PC-3 (cell line): ENCODE measurements at regions not wholly inside any gene's neighbourhood (a gene's known extent, or its start where the extent isn't known, plus 50 kb on each side); places are given as distances from the start of the nearest gene placed in this dataset.
A peak's percentile ranks its signal among the peaks of the same experiment; 100 is the strongest.

Experiments
- ATAC-seq: fragments of 200-7000 bp; cut with Tn5 transposase; 2 replicates; pipeline ENCODE4 v1.9.1; 2020; ENCODE audit warnings: mild to moderate bottlenecking, moderate library complexity
- BruUV-seq: library from RNA; stranded (reverse); fragments of 400-500 nt; replicated peaks from 2 replicates; lab custom pipeline; 2021; lab: Mats Ljungman, UMichigan
- CTCF ChIA-PET: fragments of 300-600 bp; sonication (Branson Sonifier 250); formaldehyde crosslinking; loops from one replicate; lab custom pipeline; 2022; ENCODE audit warnings: antibody characterized with exemption; lab: Charles Lee
- POLR2A ChIA-PET: fragments of 300-600 bp; sonication (Branson Sonifier 250); formaldehyde crosslinking; loops from one replicate; lab custom pipeline; 2022; ENCODE audit warnings: antibody characterized with exemption; ENCODE audit not compliant: unreplicated experiment; lab: Charles Lee
- DNase-seq: peaks from one replicate; pipeline ENCODE4 v3.0.0-alpha.2; 2015
- H2AFZ ChIP-seq: fragments of 300-600 bp; sonication (generic); 2 replicates; pipeline ENCODE4 v1.6.0; 2016; ENCODE audit warnings: antibody characterized with exemption, low read length
- H3F3A ChIP-seq: fragments of 300-600 bp; sonication (generic); one replicate; pipeline ENCODE4 v1.6.0; 2017; ENCODE audit warnings: antibody characterized with exemption, low read length, control low read depth, mild to moderate bottlenecking; ENCODE audit not compliant: unreplicated experiment
- H3K27ac ChIP-seq: fragments of 300-600 bp; sonication (generic); 2 replicates; pipeline ENCODE4 v1.5.1; 2016; ENCODE audit warnings: mild to moderate bottlenecking, low read length
- H3K27me3 ChIP-seq: fragments of 300-600 bp; sonication (generic); 2 replicates; pipeline ENCODE4 v1.6.1; 2016; ENCODE audit warnings: low read length, mixed read lengths
- H3K36me3 ChIP-seq: fragments of 300-600 bp; sonication (generic); 2 replicates; pipeline ENCODE4 v1.6.1; 2016; ENCODE audit warnings: low read depth, mixed run types, low read length, mixed read lengths
- H3K4me1 ChIP-seq: fragments of 300-600 bp; sonication (generic); 2 replicates; pipeline ENCODE4 v1.5.1; 2016; ENCODE audit warnings: low read length; ENCODE audit not compliant: insufficient read depth
- H3K4me2 ChIP-seq: fragments of 300-600 bp; sonication (generic); 2 replicates; pipeline ENCODE4 v1.6.0; 2016; ENCODE audit warnings: low read length
- H3K4me3 ChIP-seq: fragments of 300-600 bp; sonication (generic); 2 replicates; pipeline ENCODE4 v1.5.1; 2016; ENCODE audit warnings: mild to moderate bottlenecking, low read length, mixed read lengths
- H3K79me2 ChIP-seq: fragments of 300-600 bp; sonication (generic); 2 replicates; pipeline ENCODE4 v1.6.1; 2017; ENCODE audit warnings: low read length, mixed read lengths
- H3K9ac ChIP-seq: fragments of 300-600 bp; sonication (generic); 2 replicates; pipeline ENCODE4 v1.6.0; 2016; ENCODE audit warnings: mild to moderate bottlenecking, low read length
- H3K9me2 ChIP-seq: fragments of 300-600 bp; sonication (generic); replicated peaks from 2 replicates; pipeline ENCODE4 v1.6.1; 2016; ENCODE audit warnings: mixed run types, low read length, mixed read lengths
- H3K9me3 ChIP-seq: fragments of 300-600 bp; sonication (generic); 2 replicates; pipeline ENCODE4 v1.6.1; 2016; ENCODE audit warnings: low read length, mixed read lengths
- H4K20me1 ChIP-seq: fragments of 300-600 bp; sonication (generic); 2 replicates; pipeline ENCODE4 v1.6.1; 2016; ENCODE audit warnings: low read length, mixed read lengths
- CTCF ChIP-seq: fragments of 300-600 bp; sonication (generic); conservative IDR thresholded peaks from 2 replicates; pipeline ENCODE4 v1.5.1; 2017; ENCODE audit warnings: antibody characterized with exemption, low read depth, mild to moderate bottlenecking, low read length
- EZH2 ChIP-seq: fragments of 300-600 bp; sonication (generic); IDR thresholded peaks from one replicate; pipeline ENCODE4 v1.6.1; 2017; ENCODE audit warnings: antibody characterized with exemption, mild to moderate bottlenecking, low read length; ENCODE audit not compliant: unreplicated experiment
- EZH2phosphoT487 ChIP-seq: fragments of 300-600 bp; sonication (generic); IDR thresholded peaks from 2 replicates; pipeline ENCODE4 v1.6.1; 2018; ENCODE audit warnings: mild to moderate bottlenecking, antibody characterized with exemption, low read length, borderline replicate concordance
- intact Hi-C: fragments of 100-400 bp; cut with micrococcal nuclease; formaldehyde crosslinking; loops from 2 replicates; pipeline ENCODE4 v1.9.0; 2023

- intact Hi-C loops = no loop called here
- Histone ChIP-seq H3K4me2 (no peak overlapping the region), H3K4me3 (no peak overlapping the region), H3K27me3 (no peaks in the 10 kb centered on the region), H3K27ac (no peak overlapping the region), H3K9me2 (no peaks in the 10 kb centered on the region), H3F3A (no peaks in the 10 kb centered on the region), H3K4me1 (peaks cover 7% of the 10 kb centered on the region; the same call in 1 of the 2 replicates), H3K36me3 (no peaks in the 10 kb centered on the region), H3K9ac (no peak overlapping the region), H4K20me1 (no peaks in the 10 kb centered on the region), H2AFZ (0 out of 2 replicates have a peak overlapping the region, but pooled peaks have one; percentile 2), H3K79me2 (no peaks in the 10 kb centered on the region), H3K9me3 (no peaks in the 10 kb centered on the region)
- no peak for ATAC-seq
- DNase-seq = no peak
- no TSS peak for BruUV-seq
- ChIA-PET POLR2A (no interaction called here), CTCF (no interaction called here)
- TF ChIP-seq EZH2phosphoT487 (no peak), EZH2 (no peak), CTCF (no peak)
These were observed 199.6 kb downstream of the SPRY2 start for GRCh38 chr13:80141123-80141849.

- Histone ChIP-seq H4K20me1 (no peaks in the 10 kb centered on the region), H2AFZ (0 out of 2 replicates have a peak overlapping the region, but pooled peaks have one; percentile 2), H3K9me3 (no peaks in the 10 kb centered on the region), H3K4me2 (no peak overlapping the region), H3K4me1 (peaks cover 7% of the 10 kb centered on the region; the same call in 1 of the 2 replicates), H3K27ac (no peak overlapping the region), H3K79me2 (no peaks in the 10 kb centered on the region), H3F3A (no peaks in the 10 kb centered on the region), H3K36me3 (no peaks in the 10 kb centered on the region), H3K4me3 (no peak overlapping the region), H3K9ac (no peak overlapping the region), H3K27me3 (no peaks in the 10 kb centered on the region), H3K9me2 (no peaks in the 10 kb centered on the region)
- POLR2A ChIA-PET = no interaction called here
- intact Hi-C loops = no loop called here
- DNase-seq (no peak), ATAC-seq (no peak)
- TF ChIP-seq EZH2 = no peak
- CTCF ChIA-PET = no interaction called here
- BruUV-seq = no TSS peak
These were observed 200.2 kb downstream of the SPRY2 start for GRCh38 chr13:80140685-80141084.

- no peak overlapping the region for H3K4me3 ChIP-seq
- no peak overlapping the region for H3K27ac ChIP-seq
- no peaks in the 10 kb centered on the region for H3F3A ChIP-seq
- H3K9me3 ChIP-seq = no peaks in the 10 kb centered on the region
- BruUV-seq = no TSS peak
- no peak for ATAC-seq
- H3K4me2 ChIP-seq = no peak overlapping the region
- intact Hi-C loops = loop anchor here (10.0 kb wide), 1 partner anchor 96 kb away; no protein-coding TSS in a partner anchor
- H3K27me3 ChIP-seq = no peaks in the 10 kb centered on the region
- ChIA-PET POLR2A (no interaction called here), CTCF (no interaction called here)
- H3K36me3 ChIP-seq = no peaks in the 10 kb centered on the region
- no peak overlapping the region for H2AFZ ChIP-seq
- H3K9me2 ChIP-seq = no peaks in the 10 kb centered on the region
- H3K9ac ChIP-seq = no peak overlapping the region
- DNase-seq = peak; percentile 60
- H3K4me1 ChIP-seq = peaks cover 7% of the 10 kb centered on the region; the same call in 1 of the 2 replicates
- H3K79me2 ChIP-seq = no peaks in the 10 kb centered on the region
- H4K20me1 ChIP-seq = no peaks in the 10 kb centered on the region
- TF ChIP-seq EZH2 (no peak), EZH2phosphoT487 (no peak), CTCF (no peak)
These were observed 201.7 kb downstream of the SPRY2 start for GRCh38 chr13:80139196-80139595.
